Psoas muscle (tissue), 7 donors: ENCODE measurements at regions not wholly inside any gene's neighbourhood (a gene's known extent, or its start where the extent isn't known, plus 50 kb on each side); places are given as distances from the start of the nearest gene placed in this dataset.

Experiments
- ATAC-seq, 4 donors: fragments of 200-7000 bp; cut with Tn5 transposase; one replicate each; pipeline ENCODE4 v1.9.1; 2020; ENCODE audit warnings: moderate library complexity in 3 of 4, mild to moderate bottlenecking in 2 of 4
- DNase-seq, 2 donors: peaks; one replicate each; pipeline ENCODE4 v3.0.0-alpha.2; 2020
- H3K27ac ChIP-seq: fragments of 200-600 bp; one replicate; pipeline ENCODE4 v1.8.0; 2022
- H3K27me3 ChIP-seq, 3 donors: fragments of 200-600 bp in 1 of 3; one replicate each; pipeline versions ENCODE4 v1.6.1 to v1.8.0; 2013 to 2022; ENCODE audit warnings: low read length in 2 of 3, mild to moderate bottlenecking in 2 of 3, moderate library complexity in 1 of 3; ENCODE audit not compliant: insufficient read depth in 3 of 3
- H3K36me3 ChIP-seq, 2 donors: fragments of 200-600 bp in 1 of 2; one replicate each; pipeline versions ENCODE4 v1.6.1 to v1.8.0; 2013 to 2022; ENCODE audit warnings: low read depth in 1 of 2, mild to moderate bottlenecking in 1 of 2, moderate library complexity in 1 of 2; ENCODE audit not compliant: insufficient read depth in 1 of 2
- H3K4me1 ChIP-seq: fragments of 200-600 bp; one replicate; pipeline ENCODE4 v1.8.0; 2022
- H3K4me3 ChIP-seq: fragments of 200-600 bp; one replicate; pipeline ENCODE4 v1.8.0; 2022; ENCODE audit warnings: mild to moderate bottlenecking
- H3K9me3 ChIP-seq: fragments of 200-600 bp; one replicate; pipeline ENCODE4 v1.8.0; 2022
- CTCF ChIP-seq: fragments of 200-600 bp; IDR thresholded peaks from one replicate; pipeline ENCODE4 v1.8.0; 2022; ENCODE audit warnings: antibody characterized with exemption
- WGBS, 3 donors: extraction: QIAGEN DNeasy Blood & Tissue Kit; methylation state at CpG; one replicate each; pipeline versions ENCODE4 v1.1.6 to v1.1.7; 2013; 5-methylcytosine and 5-hydroxymethylcytosine counted together
- intact Hi-C, 2 donors: fragments of 100-400 bp; cut with DNase I; formaldehyde crosslinking; loops; one replicate each; pipeline versions ENCODE4 v1.11.0 to v1.14.2; 2022
- donor health status: healthy with polysubstance abuse.
- donor health status: DM: no; HTN: no; CAD: no; lungs with moderate emphysema.
- donor health status: Bipolar disorder and iron deficiency.
- donor health status: healthy.
- donor health status: DM: yes; HTN: yes; CAD: no.
- donor health status: DM: no; HTN: no; CAD: no.
- donor health status: DM: yes; HTN: yes; CAD: no.

- H3K9me3 ChIP-seq: no peaks in the 10 kb centered on the region
- ATAC-seq: no peak
These were observed 404.4 kb downstream of the SIPA1L2 start for GRCh38 chr1:232225336-232226131.

GRCh38 chr1:232223887-232224286 lies 406.0 kb downstream of the SIPA1L2 start:
- ATAC-seq (no peak), DNase-seq (no peak)
- 88 to 99% (median 89%) methylated on average over 7 of the region's 7 CpGs for WGBS, 3 donors
- Histone ChIP-seq H3K36me3 (no peaks in the 10 kb centered on the region), H3K4me1 (no peaks in the 10 kb centered on the region), H3K27ac (no peak overlapping the region), H3K27me3 (no peaks in the 10 kb centered on the region), H3K4me3 (no peak overlapping the region), H3K9me3 (no peaks in the 10 kb centered on the region)
- intact Hi-C loops: no loop called here
- TF ChIP-seq CTCF: no peak

More at GRCh38 chr1:232225336-232226131, 404.4 kb downstream of the SIPA1L2 start:
- no peaks in the 10 kb centered on the region for H3K36me3 ChIP-seq
- intact Hi-C loops: no loop called here
- H3K4me3 ChIP-seq: no peak overlapping the region
- 87 to 88% (median 88%) methylated on average over 13 of the region's 13 CpGs for WGBS, 3 donors
- TF ChIP-seq CTCF: no peak
- no peak overlapping the region for H3K27ac ChIP-seq
- DNase-seq: no peak
- no peaks in the 10 kb centered on the region for H3K4me1 ChIP-seq
- H3K27me3 ChIP-seq: no peaks in the 10 kb centered on the region

DNA sequence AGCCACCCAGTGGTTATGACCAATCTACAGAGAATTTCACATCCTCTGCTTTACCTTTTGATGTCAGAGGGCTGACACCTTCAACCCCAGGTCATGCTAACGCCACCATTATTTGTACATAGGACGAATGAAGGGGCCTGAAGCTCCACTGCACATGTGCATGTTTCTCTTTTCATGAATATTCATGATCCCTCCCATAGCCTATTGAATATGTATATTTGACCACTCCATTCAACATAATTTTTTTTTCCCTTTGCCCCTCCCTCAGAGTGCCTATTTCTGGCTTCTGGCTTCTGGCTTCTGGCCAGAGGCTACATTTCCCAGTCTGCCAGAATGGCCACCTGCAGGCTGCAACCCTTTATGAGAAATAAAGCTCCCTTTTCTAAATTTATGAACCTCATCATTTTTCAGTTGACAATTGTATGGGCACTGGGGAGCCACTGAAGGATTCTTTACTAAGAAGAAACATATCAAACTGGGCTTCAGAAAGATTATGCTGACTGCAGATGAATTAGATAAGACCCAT lies 406.7 kb downstream of the SIPA1L2 start:
- Histone ChIP-seq H3K9me3 (no peaks in the 10 kb centered on the region), H3K27me3 (no peaks in the 10 kb centered on the region), H3K36me3 (no peaks in the 10 kb centered on the region), H3K4me1 (no peaks in the 10 kb centered on the region), H3K27ac (no peak overlapping the region), H3K4me3 (no peak overlapping the region)
- DNase-seq (no peak), ATAC-seq (no peak)
- TF ChIP-seq CTCF: no peak
- intact Hi-C loops: no loop called here
- WGBS, 3 donors: 90 to 100% (median 96%) methylated on average over 2 of the region's 2 CpGs

DNA sequence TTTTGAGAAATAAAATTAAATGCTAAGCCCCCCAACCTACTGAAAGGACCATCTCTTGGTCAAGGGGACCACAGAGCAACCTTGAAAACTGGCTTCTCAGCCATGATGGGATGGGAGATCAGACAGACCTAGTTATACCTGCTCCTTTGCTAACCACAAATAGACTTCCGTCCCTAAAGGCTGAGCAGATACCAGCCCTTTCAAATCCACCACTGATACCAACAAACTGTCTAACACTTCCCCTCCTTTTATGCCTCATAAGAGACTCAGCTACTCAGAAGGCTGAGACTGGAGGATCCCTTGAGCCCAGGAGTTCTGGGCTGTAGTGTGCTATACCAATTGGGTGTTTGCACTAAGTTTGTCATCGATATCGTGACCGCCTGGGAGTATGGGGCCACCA lies 407.3 kb downstream of the SIPA1L2 start:
- 96 to 99% (median 97%) methylated on average over 4 of the region's 4 CpGs for WGBS, 3 donors
- Histone ChIP-seq H3K36me3 (no peaks in the 10 kb centered on the region), H3K4me3 (no peak overlapping the region), H3K27me3 (no peaks in the 10 kb centered on the region), H3K4me1 (no peaks in the 10 kb centered on the region), H3K9me3 (no peaks in the 10 kb centered on the region), H3K27ac (no peak overlapping the region)
- DNase-seq (no peak), ATAC-seq (no peak)
- no peak for TF ChIP-seq CTCF
- intact Hi-C loops: no loop called here
